ENCODE measurements at regions not wholly inside any gene's neighbourhood (a gene's known extent, or its start where the extent isn't known, plus 50 kb on each side); places are given as distances from the start of the nearest gene placed in this dataset.

GRCh38 chr12:114274131-114274530 is 131.8 kb downstream of the TBX5 start:
- peak; percentile 42 for DNase-seq (ENCODE audit: low read depth)

GRCh38 chr12:114272605-114273004 is 133.3 kb downstream of the TBX5 start:
- DNase-seq (ENCODE audit: low read depth): no peak
- no peak for TF ChIP-seq CTCF (IDR thresholded peaks at IDR 0.05; ENCODE audit: insufficient read depth, low read length)
- H3K4me3 ChIP-seq (ENCODE audit: low read depth, low read length): no peak overlapping the region

More at GRCh38 chr12:114274131-114274530, 131.8 kb downstream of the TBX5 start:
- H3K4me3 ChIP-seq (ENCODE audit: low read depth, low read length): no peak overlapping the region
- no peak for TF ChIP-seq CTCF (IDR thresholded peaks at IDR 0.05; ENCODE audit: insufficient read depth, low read length)

- no peak overlapping the region for H3K4me3 ChIP-seq (ENCODE audit: low read depth, low read length)
- no peak for DNase-seq (ENCODE audit: low read depth)
- no peak for TF ChIP-seq CTCF (IDR thresholded peaks at IDR 0.05; ENCODE audit: insufficient read depth, low read length)
These were observed 133.9 kb downstream of the TBX5 start for GRCh38 chr12:114272071-114272470.

GRCh38 chr12:114269153-114269552 is 136.8 kb downstream of the TBX5 start:
- TF ChIP-seq CTCF (IDR thresholded peaks at IDR 0.05; ENCODE audit: insufficient read depth, low read length): no peak
- no peak for DNase-seq (ENCODE audit: low read depth)

GRCh38 chr12:114266536-114266935 is 139.4 kb downstream of the TBX5 start:
- no peak for TF ChIP-seq CTCF (IDR thresholded peaks at IDR 0.05; ENCODE audit: insufficient read depth, low read length)
- H3K4me3 ChIP-seq (ENCODE audit: low read depth, low read length): no peak overlapping the region
- DNase-seq (ENCODE audit: low read depth): peak; percentile 55

More at GRCh38 chr12:114269153-114269552, 136.8 kb downstream of the TBX5 start:
- no peak overlapping the region for H3K4me3 ChIP-seq (ENCODE audit: low read depth, low read length)

GRCh38 chr12:114265036-114265435 is 140.9 kb downstream of the TBX5 start:
- peak; percentile 33 for DNase-seq (ENCODE audit: low read depth)
- TF ChIP-seq CTCF (IDR thresholded peaks at IDR 0.05; ENCODE audit: insufficient read depth, low read length): no peak
- H3K4me3 ChIP-seq (ENCODE audit: low read depth, low read length): no peak overlapping the region
